Pancreas (tissue), 10 donors: ENCODE measurements at regions not wholly inside any gene's neighbourhood (a gene's known extent, or its start where the extent isn't known, plus 50 kb on each side); places are given as distances from the start of the nearest gene placed in this dataset.

Experiments
- ATAC-seq, 4 donors: fragments of 200-7000 bp; cut with Tn5 transposase; one replicate each; pipeline versions ENCODE4 v1.8.0 to v1.9.1; 2020; ENCODE audit warnings: mild to moderate bottlenecking in 4 of 4, moderate library complexity in 4 of 4
- DNase-seq, 6 donors: peaks; one replicate each; pipeline ENCODE4 v3.0.0-alpha.2; 2020
- FAIRE-seq: peaks from 2 replicates; lab custom pipeline; 2012; peaks lifted over from hg19 to GRCh38; lab: Jason Lieb, UNC
- H3K27ac ChIP-seq, 4 donors: fragments of 200-600 bp; sonication (generic); 1 replicate in 3 of 4; 2 replicates in 1 of 4; pipeline versions ENCODE4 v1.5.0 to v1.8.0; 2020
- H3K27me3 ChIP-seq, 4 donors: fragments of 200-600 bp; one replicate each; pipeline ENCODE4 v1.8.0; 2021
- H3K36me3 ChIP-seq, 3 donors: fragments of 200-600 bp; sonication (generic) in 1 of 3; one replicate each; pipeline versions ENCODE4 v1.5.0 to v1.8.0; 2020 to 2021
- H3K4me1 ChIP-seq, 3 donors: fragments of 200-600 bp; one replicate each; pipeline ENCODE4 v1.8.0; 2021
- H3K4me3 ChIP-seq, 4 donors: fragments of 200-600 bp; sonication (generic) in 2 of 4; one replicate each; pipeline versions ENCODE4 v1.5.0 to v1.8.0; 2020 to 2021
- H3K9me3 ChIP-seq, 4 donors: fragments of 200-600 bp; one replicate each; pipeline ENCODE4 v1.8.0; 2021
- CTCF ChIP-seq, 4 donors: fragments of 200-600 bp; sonication (generic) in 3 of 4; IDR thresholded peaks; one replicate each; pipeline versions ENCODE4 v1.5.0 to v1.8.0; 2021; ENCODE audit warnings: antibody characterized with exemption in 4 of 4
- WGBS, 2 donors: extraction: QIAGEN DNeasy Blood & Tissue Kit; methylation state at CpG; one replicate each; pipeline ENCODE4 v1.1.7; 2013; 5-methylcytosine and 5-hydroxymethylcytosine counted together
- intact Hi-C, 3 donors: fragments of 100-400 bp; cut with DNase I; formaldehyde crosslinking; loops; one replicate each; pipeline versions ENCODE4 v1.11.1 to v1.14.2; 2022
- donor health status: healthy with polysubstance abuse.
- donor health status: DM: no; HTN: no; CAD: no; lungs with moderate emphysema.
- donor health status: DM: no; HTN: no; CAD: no.
- donor health status: control.
- donor health status: control.
- donor health status: Bipolar disorder and iron deficiency.
- donor health status: DM: yes; HTN: yes; CAD: no.
- donor health status: DM: no; HTN: no; CAD: no.
- donor health status: DM: no; HTN: no; CAD: no.
- donor health status: DM: yes; HTN: yes; CAD: no.

GRCh38 chrX:147710301-147710700, 201.4 kb upstream of the FMR1 start:
- Histone ChIP-seq H3K4me3 (no peak overlapping the region), H3K27ac (no peak overlapping the region), H3K4me1 (no peaks in the 10 kb centered on the region), H3K27me3 (peaks cover 0 to 4% (median 0%) of the 10 kb centered on the region in 4 donors), H3K36me3 (no peaks in the 10 kb centered on the region), H3K9me3 (no peaks in the 10 kb centered on the region)
- FAIRE-seq (no peak), ATAC-seq (no peak), DNase-seq (no peak)
- WGBS, 2 donors = 44 to 66% methylated on average over 2 of the region's 2 CpGs
- intact Hi-C loops = no loop called here
- TF ChIP-seq CTCF (IDR thresholded peaks at IDR 0.05) = no peak

- intact Hi-C loops = no loop called here
- Histone ChIP-seq H3K27me3 (peaks cover 0 to 4% (median 0%) of the 10 kb centered on the region in 4 donors), H3K4me3 (no peak overlapping the region), H3K4me1 (no peaks in the 10 kb centered on the region), H3K9me3 (no peaks in the 10 kb centered on the region), H3K36me3 (no peaks in the 10 kb centered on the region), H3K27ac (no peak overlapping the region)
- 74 to 92% methylated on average over 2 of the region's 2 CpGs for WGBS, 2 donors
- DNase-seq (no peak), ATAC-seq (no peak), FAIRE-seq (no peak)
- TF ChIP-seq CTCF (IDR thresholded peaks at IDR 0.05) = no peak
Measured at GRCh38 chrX:147733369-147733768, 178.3 kb upstream of the FMR1 start.

- no peak for TF ChIP-seq CTCF (IDR thresholded peaks at IDR 0.05)
- Histone ChIP-seq H3K9me3 (no peaks in the 10 kb centered on the region), H3K27me3 (peaks cover 0 to 4% (median 0%) of the 10 kb centered on the region in 4 donors), H3K4me3 (no peak overlapping the region), H3K4me1 (no peaks in the 10 kb centered on the region), H3K36me3 (no peaks in the 10 kb centered on the region), H3K27ac (no peak overlapping the region)
- no peak for FAIRE-seq
- ATAC-seq = no peak
- intact Hi-C loops = no loop called here
- no peak for DNase-seq
Measured at GRCh38 chrX:147735364-147735763, 176.4 kb upstream of the FMR1 start.

- H3K36me3 ChIP-seq = no peaks in the 10 kb centered on the region
- no peak for DNase-seq
- no peaks in the 10 kb centered on the region for H3K9me3 ChIP-seq
- no peak for TF ChIP-seq CTCF (IDR thresholded peaks at IDR 0.05)
- H3K4me1 ChIP-seq = no peaks in the 10 kb centered on the region
- no peak overlapping the region for H3K4me3 ChIP-seq
- no peak for FAIRE-seq
- ATAC-seq = no peak
- 11 to 14% methylated on average over 5 of the region's 5 CpGs for WGBS, 2 donors
- H3K27ac ChIP-seq = no peak overlapping the region
- intact Hi-C loops = no loop called here
- peaks cover 0 to 4% (median 0%) of the 10 kb centered on the region in 4 donors for H3K27me3 ChIP-seq
Measured at GRCh38 chrX:147736045-147736444, 175.7 kb upstream of the FMR1 start.

- no peak overlapping the region for H3K4me3 ChIP-seq
- H3K4me1 ChIP-seq = no peaks in the 10 kb centered on the region
- no peaks in the 10 kb centered on the region for H3K36me3 ChIP-seq
- TF ChIP-seq CTCF (IDR thresholded peaks at IDR 0.05) = no peak
- H3K9me3 ChIP-seq = no peaks in the 10 kb centered on the region
- intact Hi-C loops = no loop called here
- no peak overlapping the region for H3K27ac ChIP-seq
- H3K27me3 ChIP-seq = peaks cover 0 to 4% (median 0%) of the 10 kb centered on the region in 4 donors
- no peak for FAIRE-seq
- WGBS, 2 donors = 45 to 50% methylated on average over 3 of the region's 3 CpGs
- no peak for ATAC-seq
- DNase-seq = no peak
Measured at GRCh38 chrX:147737690-147738089, 174.0 kb upstream of the FMR1 start.
